Dendritic cell treated with granulocyte-macrophage colony-stimulating factor and Interleukin-4, amounts not matched to agents 40 ng/mL and 50 ng/mL, for 4 days (primary cell): ENCODE measurements at regions not wholly inside any gene's neighbourhood (a gene's known extent, or its start where the extent isn't known, plus 50 kb on each side); places are given as distances from the start of the nearest gene placed in this dataset.
"Not testable (repeated sequence)": the region's sequence is repeated elsewhere in the genome, so short reads cannot be mapped to it uniquely, and the experiment has no call there.

Experiments
- H3K27ac Mint-ChIP-seq: one replicate; pipeline ENCODE4 v1.8.0; 2022; ENCODE audit warnings: mild to moderate bottlenecking, mixed read lengths
- H3K27me3 Mint-ChIP-seq: one replicate; pipeline ENCODE4 v1.8.0; 2022; ENCODE audit warnings: mild to moderate bottlenecking, mixed read lengths
- H3K36me3 Mint-ChIP-seq: one replicate; pipeline ENCODE4 v1.8.0; 2022; ENCODE audit warnings: low read depth, mixed read lengths
- H3K4me1 Mint-ChIP-seq: one replicate; pipeline ENCODE4 v1.8.0; 2022; ENCODE audit warnings: low read depth, mixed read lengths
- H3K4me3 Mint-ChIP-seq: one replicate; pipeline ENCODE4 v1.8.0; 2022; ENCODE audit warnings: mild to moderate bottlenecking, moderate library complexity, mixed read lengths
- H3K9me3 Mint-ChIP-seq: one replicate; pipeline ENCODE4 v1.8.0; 2022; ENCODE audit warnings: mixed read lengths
- intact Hi-C: fragments of 100-400 bp; cut with micrococcal nuclease; formaldehyde crosslinking; loops from one replicate; pipeline ENCODE4 v1.15.0; 2022

- Mint-ChIP-seq H3K9me3 (no peaks in the 10 kb centered on the region), H3K27ac (no peak overlapping the region), H3K4me1 (no peaks in the 10 kb centered on the region), H3K36me3 (no peaks in the 10 kb centered on the region), H3K27me3 (peaks cover 20% of the 10 kb centered on the region), H3K4me3 (no peak overlapping the region)
- intact Hi-C loops = no loop called here
These were observed 54.3 kb upstream of the LRCH1 start for GRCh38 chr13:46498650-46499049.

GRCh38 chr13:46496086-46496485, 56.9 kb upstream of the LRCH1 start:
- H3K4me3 Mint-ChIP-seq = no peak overlapping the region

GRCh38 chr13:46495651-46496050, 57.3 kb upstream of the LRCH1 start:
- H3K27me3 Mint-ChIP-seq = peaks cover 7% of the 10 kb centered on the region
- no peaks in the 10 kb centered on the region for H3K36me3 Mint-ChIP-seq
- intact Hi-C loops = no loop called here
- H3K4me3 Mint-ChIP-seq = no peak overlapping the region
- H3K4me1 Mint-ChIP-seq = no peaks in the 10 kb centered on the region
- no peaks in the 10 kb centered on the region for H3K9me3 Mint-ChIP-seq
- H3K27ac Mint-ChIP-seq = no peak overlapping the region

More at GRCh38 chr13:46496086-46496485, 56.9 kb upstream of the LRCH1 start:
- intact Hi-C loops = no loop called here
- no peak overlapping the region for H3K27ac Mint-ChIP-seq
- no peaks in the 10 kb centered on the region for H3K4me1 Mint-ChIP-seq
- peaks cover 7% of the 10 kb centered on the region for H3K27me3 Mint-ChIP-seq
- no peaks in the 10 kb centered on the region for H3K9me3 Mint-ChIP-seq
- no peaks in the 10 kb centered on the region for H3K36me3 Mint-ChIP-seq

GRCh38 chr13:46495066-46495465, 57.9 kb upstream of the LRCH1 start:
- peaks cover 5% of the 10 kb centered on the region for H3K4me1 Mint-ChIP-seq
- H3K27me3 Mint-ChIP-seq = peaks cover 8% of the 10 kb centered on the region
- no peak overlapping the region for H3K27ac Mint-ChIP-seq
- intact Hi-C loops = no loop called here
- H3K36me3 Mint-ChIP-seq = no peaks in the 10 kb centered on the region
- H3K9me3 Mint-ChIP-seq = no peaks in the 10 kb centered on the region
- no peak overlapping the region for H3K4me3 Mint-ChIP-seq

- Mint-ChIP-seq H3K4me1 (peaks cover 6% of the 10 kb centered on the region), H3K9me3 (no peaks in the 10 kb centered on the region), H3K27ac (no peak overlapping the region), H3K4me3 (no peak overlapping the region), H3K36me3 (no peaks in the 10 kb centered on the region), H3K27me3 (peaks cover 7% of the 10 kb centered on the region)
- intact Hi-C loops = loop anchor here (5.0 kb wide), 1 partner anchor 229 kb away; no protein-coding TSS in a partner anchor
These were observed 60.0 kb upstream of the LRCH1 start for GRCh38 chr13:46492946-46493345.

GRCh38 chr13:46491641-46492040, 61.3 kb upstream of the LRCH1 start:
- peaks cover 1% of the 10 kb centered on the region for H3K9me3 Mint-ChIP-seq
- no peak overlapping the region for H3K27ac Mint-ChIP-seq
- H3K4me1 Mint-ChIP-seq = peaks cover 6% of the 10 kb centered on the region
- no peaks in the 10 kb centered on the region for H3K36me3 Mint-ChIP-seq
- intact Hi-C loops = loop anchor here (5.0 kb wide), 1 partner anchor 231 kb away; no protein-coding TSS in a partner anchor
- H3K4me3 Mint-ChIP-seq = no peak overlapping the region
- peaks cover 7% of the 10 kb centered on the region for H3K27me3 Mint-ChIP-seq

GRCh38 chr13:46490713-46491112, 62.3 kb upstream of the LRCH1 start:
- H3K27ac Mint-ChIP-seq, H3K4me1 Mint-ChIP-seq, H3K4me3 Mint-ChIP-seq, H3K36me3 Mint-ChIP-seq, H3K27me3 Mint-ChIP-seq: not testable (repeated sequence)
- intact Hi-C loops = loop anchor here (5.0 kb wide), 1 partner anchor 232 kb away; no protein-coding TSS in a partner anchor
- H3K9me3 Mint-ChIP-seq = peaks cover 10% of the 10 kb centered on the region

GRCh38 chr13:46490129-46490528, 62.8 kb upstream of the LRCH1 start:
- Mint-ChIP-seq H3K27me3 (peaks cover 7% of the 10 kb centered on the region), H3K36me3 (no peaks in the 10 kb centered on the region), H3K27ac (no peak overlapping the region), H3K4me3 (no peak overlapping the region), H3K4me1 (peaks cover 6% of the 10 kb centered on the region), H3K9me3 (peaks cover 15% of the 10 kb centered on the region)
- intact Hi-C loops = loop anchor here (5.0 kb wide), 1 partner anchor 232 kb away; no protein-coding TSS in a partner anchor

GRCh38 chr13:46489586-46490023, 63.4 kb upstream of the LRCH1 start:
- H3K36me3 Mint-ChIP-seq = no peaks in the 10 kb centered on the region
- no peak overlapping the region for H3K27ac Mint-ChIP-seq
- peaks cover 20% of the 10 kb centered on the region for H3K9me3 Mint-ChIP-seq
- H3K4me3 Mint-ChIP-seq = no peak overlapping the region
- H3K4me1 Mint-ChIP-seq = peaks cover 6% of the 10 kb centered on the region
- H3K27me3 Mint-ChIP-seq = peaks cover 7% of the 10 kb centered on the region
- intact Hi-C loops = loop anchor here (5.0 kb wide), 1 partner anchor 233 kb away; no protein-coding TSS in a partner anchor

GRCh38 chr13:46487748-46488147, 65.2 kb upstream of the LRCH1 start:
- Mint-ChIP-seq H3K9me3 (peaks cover 39% of the 10 kb centered on the region), H3K36me3 (no peaks in the 10 kb centered on the region), H3K4me1 (peaks cover 6% of the 10 kb centered on the region), H3K27ac (no peak overlapping the region), H3K27me3 (peaks cover 7% of the 10 kb centered on the region), H3K4me3 (no peak overlapping the region)
- intact Hi-C loops = no loop called here

- H3K4me3 Mint-ChIP-seq = no peak overlapping the region
- intact Hi-C loops = no loop called here
- peaks cover 45% of the 10 kb centered on the region for H3K9me3 Mint-ChIP-seq
- peaks cover 7% of the 10 kb centered on the region for H3K27me3 Mint-ChIP-seq
- H3K27ac Mint-ChIP-seq = no peak overlapping the region
- no peaks in the 10 kb centered on the region for H3K36me3 Mint-ChIP-seq
- peaks cover 13% of the 10 kb centered on the region for H3K4me1 Mint-ChIP-seq
These were observed 66.7 kb upstream of the LRCH1 start for GRCh38 chr13:46486270-46486669.

GRCh38 chr13:46484561-46484960, 68.4 kb upstream of the LRCH1 start:
- intact Hi-C loops = no loop called here
- Mint-ChIP-seq H3K27ac (no peak overlapping the region), H3K9me3 (peaks cover 45% of the 10 kb centered on the region), H3K4me3 (no peak overlapping the region), H3K4me1 (peaks cover 7% of the 10 kb centered on the region), H3K36me3 (no peaks in the 10 kb centered on the region), H3K27me3 (peaks cover 5% of the 10 kb centered on the region)

- Mint-ChIP-seq H3K4me3 (no peak overlapping the region), H3K4me1 (peaks cover 7% of the 10 kb centered on the region), H3K27me3 (peaks cover 3% of the 10 kb centered on the region), H3K27ac (no peak overlapping the region), H3K36me3 (no peaks in the 10 kb centered on the region), H3K9me3 (peaks cover 39% of the 10 kb centered on the region)
- intact Hi-C loops = no loop called here
These were observed 71.8 kb upstream of the LRCH1 start for GRCh38 chr13:46481166-46481565.

GRCh38 chr13:46480131-46480530, 72.8 kb upstream of the LRCH1 start:
- H3K36me3 Mint-ChIP-seq = no peaks in the 10 kb centered on the region
- peaks cover 30% of the 10 kb centered on the region for H3K9me3 Mint-ChIP-seq
- peaks cover 7% of the 10 kb centered on the region for H3K4me1 Mint-ChIP-seq
- peaks cover 3% of the 10 kb centered on the region for H3K27me3 Mint-ChIP-seq
- intact Hi-C loops = no loop called here
- H3K4me3 Mint-ChIP-seq = no peak overlapping the region
- no peak overlapping the region for H3K27ac Mint-ChIP-seq

GRCh38 chr13:46479691-46480090, 73.3 kb upstream of the LRCH1 start:
- intact Hi-C loops = no loop called here
- no peaks in the 10 kb centered on the region for H3K36me3 Mint-ChIP-seq
- peaks cover 3% of the 10 kb centered on the region for H3K27me3 Mint-ChIP-seq
- peaks cover 7% of the 10 kb centered on the region for H3K4me1 Mint-ChIP-seq
- H3K4me3 Mint-ChIP-seq = no peak overlapping the region
- no peak overlapping the region for H3K27ac Mint-ChIP-seq
- peaks cover 26% of the 10 kb centered on the region for H3K9me3 Mint-ChIP-seq
